ENCODE measurements at regions not wholly inside any gene's neighbourhood (a gene's known extent, or its start where the extent isn't known, plus 50 kb on each side); places are given as distances from the start of the nearest gene placed in this dataset.
"Not testable (repeated sequence)": the region's sequence is repeated elsewhere in the genome, so short reads cannot be mapped to it uniquely, and the experiment has no call there.

- Mint-ChIP-seq H3K4me1 (no peaks in the 10 kb centered on the region), H3K4me3 (no peak overlapping the region), H3K9me3 (peaks cover 10% of the 10 kb centered on the region), H3K36me3 (ENCODE audit: low read depth) (no peaks in the 10 kb centered on the region), H3K27me3 (no peaks in the 10 kb centered on the region), H3K27ac (no peak overlapping the region)
- TF ChIP-seq CTCF (IDR thresholded peaks at IDR 0.05) = no peak
- ChIA-PET CTCF (no interaction called here), POLR2A (no interaction called here)
- intact Hi-C loops (cut with micrococcal nuclease) = no loop called here
- no peak for DNase-seq
- no peak for ATAC-seq (ENCODE audit: low read depth)
These were observed 373.6 kb downstream of the MBD2 start for GRCh38 chr18:53850902-53851301.

- DNase-seq = no peak
- Mint-ChIP-seq H3K4me3 (no peak overlapping the region), H3K36me3 (ENCODE audit: low read depth) (no peaks in the 10 kb centered on the region), H3K4me1 (no peaks in the 10 kb centered on the region), H3K9me3 (peaks cover 8% of the 10 kb centered on the region), H3K27ac (no peak overlapping the region), H3K27me3 (no peaks in the 10 kb centered on the region)
- CTCF ChIA-PET = no interaction called here
- intact Hi-C loops (cut with micrococcal nuclease) = loop anchor here (10.0 kb wide), 1 partner anchor 61 kb away; no protein-coding TSS in a partner anchor
- TF ChIP-seq CTCF (IDR thresholded peaks at IDR 0.05) = no peak
- no peak for ATAC-seq (ENCODE audit: low read depth)
- POLR2A ChIA-PET = no interaction called here
These were observed 380.7 kb downstream of the MBD2 start for GRCh38 chr18:53843763-53844162.

- Mint-ChIP-seq H3K4me3 (no peak overlapping the region), H3K9me3 (peaks cover 8% of the 10 kb centered on the region), H3K27me3 (no peaks in the 10 kb centered on the region), H3K4me1 (no peaks in the 10 kb centered on the region), H3K27ac (no peak overlapping the region), H3K36me3 (ENCODE audit: low read depth) (no peaks in the 10 kb centered on the region)
- ATAC-seq (ENCODE audit: low read depth) (no peak), DNase-seq (no peak)
- POLR2A ChIA-PET = no interaction called here
- CTCF ChIA-PET = no interaction called here
- intact Hi-C loops (cut with micrococcal nuclease) = loop anchor here (10.0 kb wide), 1 partner anchor 62 kb away; no protein-coding TSS in a partner anchor
- TF ChIP-seq CTCF (IDR thresholded peaks at IDR 0.05) = no peak
These were observed 381.2 kb downstream of the MBD2 start for GRCh38 chr18:53843113-53843760.

DNA sequence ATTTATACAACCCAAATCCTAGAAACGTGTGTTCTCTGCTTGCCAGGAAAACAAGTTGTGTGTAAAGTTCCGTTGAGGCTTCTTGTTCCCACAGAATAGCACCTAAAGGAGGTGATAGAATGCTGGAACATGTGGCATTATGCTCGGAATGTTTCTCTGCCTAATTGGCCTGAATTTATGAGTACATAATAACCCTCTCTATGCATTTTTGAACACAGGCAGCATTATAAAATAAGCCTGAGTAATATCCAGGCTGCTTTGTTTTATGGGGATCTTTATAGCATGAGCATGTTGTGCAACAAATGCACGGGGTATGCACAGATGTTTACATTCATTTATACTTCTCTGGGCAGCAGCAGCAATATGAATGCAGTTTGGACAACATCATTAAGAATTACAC, 385.7 kb downstream of the MBD2 start:
- H3K4me1 Mint-ChIP-seq = no peaks in the 10 kb centered on the region
- ATAC-seq (ENCODE audit: low read depth) (no peak), DNase-seq (no peak)
- no peak for TF ChIP-seq CTCF (IDR thresholded peaks at IDR 0.05)
- H3K27me3 Mint-ChIP-seq = no peaks in the 10 kb centered on the region
- H3K27ac Mint-ChIP-seq = no peak overlapping the region
- peaks cover 18% of the 10 kb centered on the region for H3K9me3 Mint-ChIP-seq
- intact Hi-C loops (cut with micrococcal nuclease) = no loop called here
- ChIA-PET CTCF (no interaction called here), POLR2A (no interaction called here)
- H3K36me3 Mint-ChIP-seq (ENCODE audit: low read depth) = no peaks in the 10 kb centered on the region
- H3K4me3 Mint-ChIP-seq = no peak overlapping the region

GRCh38 chr18:53821141-53821540, 403.3 kb downstream of the MBD2 start:
- H3K36me3 Mint-ChIP-seq (ENCODE audit: low read depth); H3K27me3 Mint-ChIP-seq; H3K27ac Mint-ChIP-seq; H3K9me3 Mint-ChIP-seq; H3K4me3 Mint-ChIP-seq; H3K4me1 Mint-ChIP-seq; CTCF ChIA-PET; ATAC-seq (ENCODE audit: low read depth); POLR2A ChIA-PET; intact Hi-C loops (cut with micrococcal nuclease); DNase-seq: not testable (repeated sequence)

GRCh38 chr18:53819671-53820070, 404.8 kb downstream of the MBD2 start:
- no peak for TF ChIP-seq CTCF (IDR thresholded peaks at IDR 0.05)
- ChIA-PET POLR2A (no interaction called here), CTCF (no interaction called here)
- Mint-ChIP-seq H3K36me3 (ENCODE audit: low read depth) (no peaks in the 10 kb centered on the region), H3K9me3 (peaks cover 5% of the 10 kb centered on the region), H3K4me3 (no peak overlapping the region), H3K27me3 (no peaks in the 10 kb centered on the region), H3K27ac (no peak overlapping the region), H3K4me1 (no peaks in the 10 kb centered on the region)
- intact Hi-C loops (cut with micrococcal nuclease) = no loop called here
- ATAC-seq (ENCODE audit: low read depth) = no peak
- DNase-seq = no peak

Data from activated B cell treated with CpG ODN at 0.5 μM for 24 hours (primary cell).